ENCODE measurements at regions not wholly inside any gene's neighbourhood (a gene's known extent, or its start where the extent isn't known, plus 50 kb on each side); places are given as distances from the start of the nearest gene placed in this dataset.

DNA sequence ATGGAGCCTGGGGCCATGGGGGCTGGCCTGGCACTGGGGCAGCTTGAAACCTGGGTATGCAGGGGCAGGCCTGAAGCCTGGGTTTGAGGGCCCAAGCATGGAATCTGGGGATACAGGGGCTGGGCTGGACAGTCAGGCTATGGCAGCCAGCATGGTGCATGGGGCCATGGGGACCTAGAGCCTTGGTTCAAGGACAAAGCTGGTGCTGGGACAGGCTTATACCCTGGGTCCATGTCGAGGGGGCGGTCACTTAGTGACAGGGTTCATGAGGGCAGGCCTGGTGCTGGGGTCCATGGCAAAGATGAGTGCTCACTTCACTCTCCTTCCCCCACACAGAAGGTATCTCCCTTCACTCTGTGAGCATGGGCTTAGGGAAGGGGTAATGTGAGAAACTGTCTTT, 116.2 kb downstream of the BBS10 start:
- TF ChIP-seq ASH2L (IDR thresholded peaks at IDR 0.05; ENCODE audit: insufficient read length, low read depth, low read length) (no peak), ZNF280D (CRISPR knock-in tag; IDR thresholded peaks at IDR 0.05) (no peak), EED (CRISPR knock-in tag; IDR thresholded peaks at IDR 0.05) (no peak), CTCF (CRISPR knock-in tag; IDR thresholded peaks at IDR 0.05) (no peak)
- TF ChIP-seq, protein P1, sequence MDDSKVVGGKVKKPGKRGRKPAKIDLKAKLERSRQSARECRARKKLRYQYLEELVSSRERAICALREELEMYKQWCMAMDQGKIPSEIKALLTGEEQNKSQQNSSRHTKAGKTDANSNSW (CRISPR knock-in tag; IDR thresholded peaks at IDR 0.05; ENCODE audit: borderline replicate concordance), result no peak
- TF ChIP-seq, protein P2, sequence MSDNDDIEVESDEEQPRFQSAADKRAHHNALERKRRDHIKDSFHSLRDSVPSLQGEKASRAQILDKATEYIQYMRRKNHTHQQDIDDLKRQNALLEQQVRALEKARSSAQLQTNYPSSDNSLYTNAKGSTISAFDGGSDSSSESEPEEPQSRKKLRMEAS (IDR thresholded peaks at IDR 0.05), result no peak
